ENCODE measurements at regions not wholly inside any gene's neighbourhood (a gene's known extent, or its start where the extent isn't known, plus 50 kb on each side); places are given as distances from the start of the nearest gene placed in this dataset.

DNA sequence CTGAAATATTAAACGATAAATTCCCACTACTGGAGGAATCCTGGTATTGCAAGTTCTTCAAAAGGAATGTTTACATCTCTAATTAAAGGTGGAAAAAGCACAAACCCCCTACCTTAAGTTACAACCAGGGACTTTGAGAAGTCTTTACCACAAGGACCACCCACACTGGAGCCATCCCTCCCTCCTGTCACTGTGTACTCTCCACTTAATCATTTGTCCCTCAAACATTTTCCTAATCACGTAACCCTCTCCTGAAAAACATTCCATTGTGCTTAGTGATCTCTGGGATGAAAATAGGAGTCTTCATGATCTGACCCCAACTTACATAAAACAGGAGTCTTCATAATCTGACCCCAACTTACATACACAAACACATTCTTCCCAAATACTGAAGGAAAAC is 85.7 kb downstream of the SUCLG1 start:
- TF ChIP-seq, protein P1, sequence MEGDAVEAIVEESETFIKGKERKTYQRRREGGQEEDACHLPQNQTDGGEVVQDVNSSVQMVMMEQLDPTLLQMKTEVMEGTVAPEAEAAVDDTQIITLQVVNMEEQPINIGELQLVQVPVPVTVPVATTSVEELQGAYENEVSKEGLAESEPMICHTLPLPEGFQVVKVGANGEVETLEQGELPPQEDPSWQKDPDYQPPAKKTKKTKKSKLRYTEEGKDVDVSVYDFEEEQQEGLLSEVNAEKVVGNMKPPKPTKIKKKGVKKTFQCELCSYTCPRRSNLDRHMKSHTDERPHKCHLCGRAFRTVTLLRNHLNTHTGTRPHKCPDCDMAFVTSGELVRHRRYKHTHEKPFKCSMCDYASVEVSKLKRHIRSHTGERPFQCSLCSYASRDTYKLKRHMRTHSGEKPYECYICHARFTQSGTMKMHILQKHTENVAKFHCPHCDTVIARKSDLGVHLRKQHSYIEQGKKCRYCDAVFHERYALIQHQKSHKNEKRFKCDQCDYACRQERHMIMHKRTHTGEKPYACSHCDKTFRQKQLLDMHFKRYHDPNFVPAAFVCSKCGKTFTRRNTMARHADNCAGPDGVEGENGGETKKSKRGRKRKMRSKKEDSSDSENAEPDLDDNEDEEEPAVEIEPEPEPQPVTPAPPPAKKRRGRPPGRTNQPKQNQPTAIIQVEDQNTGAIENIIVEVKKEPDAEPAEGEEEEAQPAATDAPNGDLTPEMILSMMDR (IDR thresholded peaks at IDR 0.05; ENCODE audit: low read depth, low read length, poor library complexity, severe bottlenecking) = no peak
- TF ChIP-seq EZH2phosphoT487 (IDR thresholded peaks at IDR 0.05; ENCODE audit: borderline replicate concordance, low read length) = no peak

All from DOHH2 (cell line).